H9 (cell line): ENCODE measurements at regions not wholly inside any gene's neighbourhood (a gene's known extent, or its start where the extent isn't known, plus 50 kb on each side); places are given as distances from the start of the nearest gene placed in this dataset.

Experiments used
- DNase-seq: peaks from one replicate; pipeline ENCODE4 v3.0.0-alpha.2; 2017
- H2AFZ ChIP-seq: one replicate; pipeline ENCODE4 v1.6.1; 2013; ENCODE audit warnings: mild to moderate bottlenecking, low read length, control low read depth, moderate library complexity
- H2AK5ac ChIP-seq: 2 replicates; pipeline ENCODE4 v1.6.1; 2013; ENCODE audit warnings: low read length, control low read depth, mixed read lengths; ENCODE audit not compliant: insufficient read length
- H2BK120ac ChIP-seq: one replicate; pipeline ENCODE4 v1.6.1; 2013; ENCODE audit warnings: low read depth, mild to moderate bottlenecking, low read length, control low read depth, inconsistent platforms; ENCODE audit not compliant: poor library complexity, severe bottlenecking
- H2BK12ac ChIP-seq: 2 replicates; pipeline ENCODE4 v1.6.1; 2013; ENCODE audit warnings: low read length, control low read depth, mixed read lengths, low read depth; ENCODE audit not compliant: insufficient read length
- H2BK15ac ChIP-seq: 2 replicates; pipeline ENCODE4 v1.6.1; 2013; ENCODE audit warnings: low read depth, low read length, control low read depth
- H2BK20ac ChIP-seq: one replicate; pipeline ENCODE4 v1.6.1; 2013; ENCODE audit warnings: low read depth, mild to moderate bottlenecking, low read length, control low read depth, inconsistent platforms; ENCODE audit not compliant: poor library complexity, severe bottlenecking
- H2BK5ac ChIP-seq: 2 replicates; pipeline ENCODE4 v1.6.1; 2013; ENCODE audit warnings: low read length, control low read depth, mixed read lengths; ENCODE audit not compliant: insufficient read length
- H3K14ac ChIP-seq: 2 replicates; pipeline ENCODE4 v1.6.1; 2013; ENCODE audit warnings: low read length, control low read depth; ENCODE audit not compliant: insufficient read depth
- H3K18ac ChIP-seq: 2 replicates; pipeline ENCODE4 v1.6.1; 2013; ENCODE audit warnings: low read depth, mild to moderate bottlenecking, mixed read lengths, low read length, control low read depth; ENCODE audit not compliant: insufficient read length
- H3K23ac ChIP-seq: 2 replicates; pipeline ENCODE4 v1.6.1; 2013; ENCODE audit warnings: low read length, control low read depth, mixed read lengths, low read depth; ENCODE audit not compliant: insufficient read length
- H3K23me2 ChIP-seq: 2 replicates; pipeline ENCODE4 v1.6.1; 2013; ENCODE audit warnings: low read depth, mild to moderate bottlenecking, mixed read lengths, low read length, control low read depth; ENCODE audit not compliant: insufficient read length, poor library complexity, severe bottlenecking
- H3K27ac ChIP-seq: 2 replicates; pipeline ENCODE4 v1.5.1; 2013; ENCODE audit warnings: low read length, control low read depth, mixed read lengths, low read depth; ENCODE audit not compliant: insufficient read length
- H3K27me3 ChIP-seq: 2 replicates; pipeline ENCODE4 v1.6.1; 2013; ENCODE audit warnings: low read length, control low read depth, inconsistent platforms; ENCODE audit not compliant: insufficient read depth
- H3K4ac ChIP-seq: 2 replicates; pipeline ENCODE4 v1.6.1; 2013; ENCODE audit warnings: low read depth, mild to moderate bottlenecking, control low read depth, inconsistent platforms, low read length, moderate library complexity
- H3K4me1 ChIP-seq: 2 replicates; pipeline ENCODE4 v1.6.1; 2013; ENCODE audit warnings: low read length, control low read depth, inconsistent platforms; ENCODE audit not compliant: insufficient read depth
- H3K4me2 ChIP-seq: 2 replicates; pipeline ENCODE4 v1.6.1; 2013; ENCODE audit warnings: low read length, control low read depth, mixed read lengths; ENCODE audit not compliant: insufficient read length, insufficient read depth
- H3K56ac ChIP-seq: 2 replicates; pipeline ENCODE4 v1.6.1; 2013; ENCODE audit warnings: low read depth, mild to moderate bottlenecking, mixed read lengths, low read length, control low read depth; ENCODE audit not compliant: insufficient read length
- H3K79me1 ChIP-seq: 2 replicates; pipeline ENCODE4 v1.6.1; 2013; ENCODE audit warnings: low read depth, mild to moderate bottlenecking, moderate library complexity, low read length, control low read depth, inconsistent platforms; ENCODE audit not compliant: insufficient read depth, poor library complexity, severe bottlenecking
- H3K79me2 ChIP-seq: 2 replicates; pipeline ENCODE4 v1.6.1; 2013; ENCODE audit warnings: low read length, control low read depth, inconsistent platforms; ENCODE audit not compliant: insufficient read depth
- H3K9ac ChIP-seq: 2 replicates; pipeline ENCODE4 v1.6.1; 2013; ENCODE audit warnings: low read length, control low read depth, mixed read lengths; ENCODE audit not compliant: insufficient read length; ENCODE audit errors: extremely low read depth
- H3K9me3 ChIP-seq: one replicate; pipeline ENCODE4 v1.6.1; 2013; ENCODE audit warnings: low read depth, low read length, inconsistent platforms; ENCODE audit not compliant: control insufficient read depth
- H3T11ph ChIP-seq: one replicate; pipeline ENCODE4 v1.6.1; 2013; ENCODE audit warnings: mild to moderate bottlenecking, low read length, control low read depth, inconsistent platforms
- H4K20me1 ChIP-seq: one replicate; pipeline ENCODE4 v1.6.1; 2013; ENCODE audit not compliant: control insufficient read depth, insufficient read length, insufficient read depth
- H4K5ac ChIP-seq: 2 replicates; pipeline ENCODE4 v1.6.1; 2013; ENCODE audit warnings: low read depth, mild to moderate bottlenecking, mixed read lengths, low read length, control low read depth; ENCODE audit not compliant: insufficient read length
- H4K8ac ChIP-seq: replicated peaks from 2 replicates; pipeline ENCODE4 v1.6.1; 2013; ENCODE audit warnings: low read length, control low read depth, mixed read lengths, low read depth; ENCODE audit not compliant: insufficient read length
- H4K91ac ChIP-seq: 2 replicates; pipeline ENCODE4 v1.6.1; 2013; ENCODE audit warnings: low read depth, mild to moderate bottlenecking, moderate library complexity, mixed read lengths, low read length, control low read depth; ENCODE audit not compliant: insufficient read length
- H3K27ac Mint-ChIP-seq, 3 experiments: 2 replicates in 2 of 3; 3 replicates in 1 of 3; pipeline ENCODE4 v1.8.0; 2020 to 2021; ENCODE audit warnings: mixed read lengths in 3 of 3, mild to moderate bottlenecking in 1 of 3, moderate library complexity in 1 of 3
- H3K27me3 Mint-ChIP-seq: 2 replicates; pipeline ENCODE4 v1.8.0; 2021; ENCODE audit warnings: low read depth, mild to moderate bottlenecking, moderate library complexity, mixed read lengths
- H3K36me3 Mint-ChIP-seq, 3 experiments: 2 replicates in 2 of 3; 3 replicates in 1 of 3; pipeline ENCODE4 v1.8.0; 2020 to 2021; ENCODE audit warnings: low read depth in 3 of 3, mixed read lengths in 3 of 3; ENCODE audit not compliant: insufficient read depth in 1 of 3
- H3K4me1 Mint-ChIP-seq, 2 experiments: 2 replicates each; pipeline ENCODE4 v1.8.0; 2020; ENCODE audit warnings: mixed read lengths in 2 of 2
- H3K4me3 Mint-ChIP-seq, 2 experiments: 2 replicates in 1 of 2; 3 replicates in 1 of 2; pipeline ENCODE4 v1.8.0; 2020 to 2021; ENCODE audit warnings: mild to moderate bottlenecking in 2 of 2, mixed read lengths in 2 of 2, moderate library complexity in 1 of 2
- H3K9me3 Mint-ChIP-seq, 2 experiments: 2 replicates in 1 of 2; 3 replicates in 1 of 2; pipeline ENCODE4 v1.8.0; 2020; ENCODE audit warnings: mild to moderate bottlenecking in 2 of 2, mixed read lengths in 2 of 2, moderate library complexity in 1 of 2
- CTCF ChIP-seq: fragments of 200-600 bp; sonication (generic); conservative IDR thresholded peaks from 3 replicates; pipeline ENCODE4 v1.8.0; 2021; ENCODE audit warnings: antibody characterized with exemption, mild to moderate bottlenecking
- WGBS: extraction: QIAGEN DNeasy Blood & Tissue Kit; methylation state at CpG from one replicate; pipeline ENCODE4 v1.1.7; 2013; ENCODE audit warnings: missing lambda C conversion rate, low lambda C conversion rate, mixed read lengths; ENCODE audit not compliant: insufficient read length; ENCODE audit errors: extremely low coverage; 5-methylcytosine and 5-hydroxymethylcytosine counted together

DNA sequence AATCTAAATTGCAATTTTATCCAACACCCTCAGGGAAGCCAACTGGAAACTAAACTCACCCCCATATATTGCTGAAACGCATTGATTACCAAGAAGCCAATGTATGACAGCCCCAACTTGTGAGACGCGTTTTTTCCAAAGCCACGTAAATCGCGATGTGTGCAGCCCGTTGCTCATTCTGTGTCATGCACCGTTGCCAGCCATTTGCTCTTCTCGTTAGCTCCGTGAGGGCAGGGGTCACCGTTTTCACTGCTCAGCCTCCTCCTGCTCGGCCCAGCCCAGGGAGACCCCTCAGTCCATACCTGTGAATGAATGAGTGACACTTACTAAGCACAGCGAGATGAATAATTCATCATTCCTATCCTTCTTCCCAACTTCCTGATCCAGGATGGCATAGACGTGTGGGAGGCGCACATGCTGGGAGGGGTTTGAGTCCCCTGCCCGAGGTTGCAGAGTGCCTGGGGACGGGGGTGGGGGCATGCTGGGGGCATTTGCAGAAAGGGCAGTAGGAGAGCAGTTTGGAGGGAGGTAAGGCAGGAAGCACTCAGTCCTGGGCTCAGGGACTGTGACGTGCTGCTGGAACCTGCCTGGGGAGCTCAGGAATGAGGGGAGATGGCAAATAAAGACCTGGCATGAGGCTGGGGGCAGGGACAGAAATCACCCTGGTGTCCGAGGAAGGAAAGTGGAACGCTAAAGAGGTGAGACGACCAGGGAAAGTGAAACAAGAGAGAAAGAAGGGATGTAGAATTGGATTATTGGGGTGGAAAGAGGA lies 104.2 kb upstream of the SDK1 start:
- H2BK5ac ChIP-seq, result no peak overlapping the region
- H2BK15ac ChIP-seq, result no peak overlapping the region
- H3K36me3 Mint-ChIP-seq, result peaks cover 0 to 25% (median 9%) of the 10 kb centered on the region in 3 experiments; a peak in 5 of 7 replicates
- H3K9me3 Mint-ChIP-seq, result peaks cover 24 to 33% of the 10 kb centered on the region in 2 experiments
- H4K8ac ChIP-seq, result no peak overlapping the region
- H3K4me1 ChIP-seq, result peaks cover 4% of the 10 kb centered on the region; the same call in 1 of the 2 replicates
- no peaks in the 10 kb centered on the region for H4K20me1 ChIP-seq
- no peak overlapping the region for H2BK20ac ChIP-seq
- no peak overlapping the region for H3K4me2 ChIP-seq
- no peak overlapping the region for H4K5ac ChIP-seq
- H3K4ac ChIP-seq, result no peak overlapping the region; the same call in 1 of the 2 replicates
- no peak overlapping the region for H3T11ph ChIP-seq
- no peaks in the 10 kb centered on the region for H3K23me2 ChIP-seq
- no peak overlapping the region for H2BK120ac ChIP-seq
- WGBS, result no CpG with 5 or more reads among the region's 21 CpGs
- no peak overlapping the region for H2AFZ ChIP-seq
- no peak overlapping the region for H3K56ac ChIP-seq
- H3K27ac ChIP-seq, result no peak overlapping the region
- no peak overlapping the region for H3K23ac ChIP-seq
- DNase-seq, result no peak
- H3K79me2 ChIP-seq, result no peaks in the 10 kb centered on the region
- no peaks in the 10 kb centered on the region for H3K27me3 ChIP-seq
- peak overlapping the region; percentile 16 to 87 (median 84); a peak in 6 of 7 replicates for H3K27ac Mint-ChIP-seq
- H3K4me1 Mint-ChIP-seq, result peaks cover 58 to 64% of the 10 kb centered on the region in 2 experiments
- no peak overlapping the region for H3K4me3 Mint-ChIP-seq
- H2BK12ac ChIP-seq, result peak overlapping the region; percentile 64
- H3K27me3 Mint-ChIP-seq, result no peaks in the 10 kb centered on the region
- H3K9me3 ChIP-seq, result no peaks in the 10 kb centered on the region
- peak overlapping the region; percentile 83 for H3K18ac ChIP-seq
- no peak for TF ChIP-seq CTCF
- no peak overlapping the region for H2AK5ac ChIP-seq
- peak overlapping the region; percentile 40 for H3K14ac ChIP-seq
- H4K91ac ChIP-seq, result no peak overlapping the region
- H3K79me1 ChIP-seq, result no peaks in the 10 kb centered on the region
- H3K9ac ChIP-seq, result no peak overlapping the region
